Endothelial cell of umbilical vein (primary cell): ENCODE measurements at regions not wholly inside any gene's neighbourhood (a gene's known extent, or its start where the extent isn't known, plus 50 kb on each side); places are given as distances from the start of the nearest gene placed in this dataset.

Experiments
- BruUV-seq: library from RNA; stranded (reverse); fragments of 400-500 nt; replicated peaks from 2 replicates; lab custom pipeline; 2021; lab: Mats Ljungman, UMichigan
- CTCF ChIA-PET: fragments of 300-600, 350-600 bp; sonication (Branson Sonifier 250); formaldehyde crosslinking; loops from one replicate; lab custom pipeline; 2021; ENCODE audit warnings: antibody characterized with exemption, inconsistent platforms; lab: Charles Lee
- POLR2A ChIA-PET: fragments of 300-600, 350-600 bp; sonication (Branson Sonifier 250); formaldehyde crosslinking; loops from one replicate; lab custom pipeline; 2021; ENCODE audit warnings: antibody characterized with exemption, inconsistent platforms; lab: Charles Lee
- DNase-seq: peaks from one replicate; pipeline ENCODE4 v3.0.0-alpha.2; 2011; ENCODE audit warnings: low read depth, low spot score
- FAIRE-seq: peaks from 2 replicates; lab custom pipeline; 2011; peaks lifted over from hg19 to GRCh38; lab: Jason Lieb, UNC
- H2AFZ ChIP-seq: 2 replicates; pipeline ENCODE4 v1.6.0; 2012; ENCODE audit warnings: low read depth, low read length, control low read depth, inconsistent platforms
- H3K27ac ChIP-seq: 2 replicates; pipeline ENCODE4 v1.5.1; 2011; ENCODE audit warnings: low read depth, mild to moderate bottlenecking, control low read depth, low read length, moderate library complexity; ENCODE audit not compliant: insufficient read depth
- H3K27me3 ChIP-seq, 2 experiments: 2 replicates each; pipeline versions ENCODE4 v1.6.0 to v1.6.1; 2011; ENCODE audit warnings: low read length in 2 of 2, mixed read lengths in 1 of 2; ENCODE audit not compliant: control insufficient read depth in 2 of 2, insufficient read depth in 2 of 2
- H3K36me3 ChIP-seq, 2 experiments: 2 replicates in 1 of 2; 3 replicates in 1 of 2; pipeline ENCODE4 v1.5.1; 2011; ENCODE audit warnings: low read length in 2 of 2, mild to moderate bottlenecking in 1 of 2, moderate library complexity in 1 of 2; ENCODE audit not compliant: control insufficient read depth in 2 of 2, insufficient read depth in 2 of 2; ENCODE audit errors: extremely low read depth in 1 of 2
- H3K4me1 ChIP-seq: 3 replicates; pipeline ENCODE4 v1.5.1; 2011; ENCODE audit warnings: mild to moderate bottlenecking, low read length; ENCODE audit not compliant: control insufficient read depth, insufficient read depth; ENCODE audit errors: extremely low read depth
- H3K4me2 ChIP-seq: 2 replicates; pipeline ENCODE4 v1.6.1; 2011; ENCODE audit warnings: low read length, control low read depth, mixed read lengths; ENCODE audit not compliant: insufficient read depth
- H3K4me3 ChIP-seq, 3 experiments: fragments of 200-600 bp in 1 of 3; sonication (generic), shearing (Covaris generic) in 1 of 3; replicated peaks in 1 of 3; 2 replicates each; pipeline ENCODE4 v1.5.1; 2011 to 2016; ENCODE audit warnings: control low read depth in 3 of 3, low read length in 3 of 3, mild to moderate bottlenecking in 2 of 3, inconsistent platforms in 1 of 3, low read depth in 1 of 3, moderate library complexity in 1 of 3; ENCODE audit not compliant: insufficient read depth in 1 of 3
- H3K79me2 ChIP-seq: 2 replicates; pipeline ENCODE4 v1.6.0; 2012; ENCODE audit warnings: low read length, inconsistent platforms; ENCODE audit not compliant: control insufficient read depth, insufficient read depth
- H3K9ac ChIP-seq: replicated peaks from 2 replicates; pipeline ENCODE3; 2011; ENCODE audit warnings: low read length, control low read depth; ENCODE audit not compliant: insufficient read depth; ENCODE audit errors: extremely low read depth
- H3K9me1 ChIP-seq: replicated peaks from 3 replicates; pipeline ENCODE4 v1.6.0; 2011; ENCODE audit warnings: mild to moderate bottlenecking, low read length; ENCODE audit not compliant: control insufficient read depth, insufficient read depth; ENCODE audit errors: extremely low read depth
- H3K9me3 ChIP-seq: replicated peaks from 2 replicates; pipeline ENCODE4 v1.5.1; 2012; ENCODE audit warnings: low read length, inconsistent platforms; ENCODE audit not compliant: control insufficient read depth, insufficient read depth
- H4K20me1 ChIP-seq: replicated peaks from 2 replicates; pipeline ENCODE3; 2011; ENCODE audit warnings: mild to moderate bottlenecking, low read length; ENCODE audit not compliant: control insufficient read depth, insufficient read depth; ENCODE audit errors: extremely low read depth
- CTCF ChIP-seq, 2 donors: IDR thresholded peaks; 1 replicate in 1 of 2; 2 replicates in 1 of 2; pipeline ENCODE4 v1.5.1; 2011; ENCODE audit warnings: low read length in 2 of 2, mild to moderate bottlenecking in 2 of 2, moderate library complexity in 2 of 2, control low read depth in 1 of 2, inconsistent platforms in 1 of 2, low read depth in 1 of 2; ENCODE audit not compliant: insufficient read depth in 1 of 2; ENCODE audit errors: extremely low read depth in 1 of 2
- EZH2 ChIP-seq: IDR thresholded peaks from 2 replicates; pipeline ENCODE4 v1.6.1; 2012; ENCODE audit warnings: borderline replicate concordance, low read depth, mild to moderate bottlenecking, moderate library complexity, low read length, inconsistent platforms; ENCODE audit not compliant: severe bottlenecking
- FOS ChIP-seq: IDR thresholded peaks from 2 replicates; pipeline ENCODE4 v1.6.1; 2011; ENCODE audit warnings: mild to moderate bottlenecking, low read length, moderate library complexity, borderline replicate concordance; ENCODE audit not compliant: insufficient read depth
- GATA2 ChIP-seq: IDR thresholded peaks from 2 replicates; pipeline ENCODE4 v1.7.0; 2011; ENCODE audit warnings: low read depth, mild to moderate bottlenecking, moderate library complexity, mixed read lengths, low read length; ENCODE audit not compliant: insufficient read length, insufficient read depth
- JUN ChIP-seq: IDR thresholded peaks from 2 replicates; pipeline ENCODE4 v1.6.1; 2011; ENCODE audit warnings: borderline replicate concordance, low read depth; ENCODE audit not compliant: insufficient read length, insufficient read depth
- MAX ChIP-seq: IDR thresholded peaks from 2 replicates; pipeline ENCODE4 v1.6.1; 2011; ENCODE audit not compliant: insufficient read depth, insufficient read length
- MYC ChIP-seq: IDR thresholded peaks from one replicate; pipeline ENCODE4 v1.6.1; 2011; ENCODE audit warnings: mild to moderate bottlenecking, low read depth, low read length
- POLR2A ChIP-seq: IDR thresholded peaks from 2 replicates; pipeline ENCODE4 v1.6.1; 2012; ENCODE audit warnings: low read depth, mild to moderate bottlenecking, control low read depth, low read length
- POLR2AphosphoS5 ChIP-seq: IDR thresholded peaks from 2 replicates; pipeline ENCODE4 v1.6.1; 2012; ENCODE audit warnings: low read depth, mild to moderate bottlenecking, control low read depth, low read length, moderate library complexity; ENCODE audit not compliant: insufficient read depth
- dilution Hi-C: fragments of 300-500 bp; cut with MboI; formaldehyde crosslinking; loops from one replicate; pipeline ENCODE4 v1.15.0; 2019; ENCODE audit warnings: low sequenced_read_pairs; ENCODE audit not compliant: extremely low pct_ligation_motif_present
- intact Hi-C: fragments of 100-400 bp; cut with micrococcal nuclease; formaldehyde crosslinking; loops from one replicate; pipeline ENCODE4 v1.10.0; 2022

GRCh38 chr1:69292833-69293232 lies 274.9 kb upstream of the LRRC7 start:
- POLR2A ChIA-PET: no interaction called here
- Histone ChIP-seq H3K27me3 (no peaks in the 10 kb centered on the region), H3K4me2 (no peak overlapping the region), H3K4me3 (no peak overlapping the region), H3K36me3 (no peaks in the 10 kb centered on the region), H3K9me3 (no peaks in the 10 kb centered on the region), H3K27ac (no peak overlapping the region), H4K20me1 (no peaks in the 10 kb centered on the region), H3K79me2 (no peaks in the 10 kb centered on the region), H3K9me1 (no peaks in the 10 kb centered on the region), H2AFZ (no peak overlapping the region), H3K9ac (no peak overlapping the region), H3K4me1 (no peaks in the 10 kb centered on the region)
- FAIRE-seq (no peak), DNase-seq (no peak)
- CTCF ChIA-PET: no interaction called here
- dilution Hi-C loops: no loop called here
- intact Hi-C loops: no loop called here
- no peak for TF ChIP-seq JUN
- no peak for TF ChIP-seq CTCF (IDR thresholded peaks at IDR 0.05; ENCODE audit: extremely low read depth in 1 of 2, insufficient read depth in 1 of 2, low read depth in 1 of 2, low read length in 2 of 2)
- TF ChIP-seq MAX: no peak
- no peak for TF ChIP-seq EZH2
- no peak for TF ChIP-seq GATA2
- TF ChIP-seq MYC: no peak
- TF ChIP-seq FOS: no peak
- no peak for TF ChIP-seq POLR2A
- TF ChIP-seq POLR2AphosphoS5: no peak
- BruUV-seq: no TSS peak
